ENCODE measurements at regions not wholly inside any gene's neighbourhood (a gene's known extent, or its start where the extent isn't known, plus 50 kb on each side); places are given as distances from the start of the nearest gene placed in this dataset.

- no peak for DNase-seq (ENCODE audit: low read depth)
Measured at GRCh38 chr2:5914811-5915611, 222.8 kb downstream of the SOX11 start.

GRCh38 chr2:5915881-5916310 is 223.7 kb downstream of the SOX11 start:
- DNase-seq (ENCODE audit: low read depth) = no peak

- no peak for DNase-seq (ENCODE audit: low read depth)
Measured at GRCh38 chr2:5921081-5921642, 229.0 kb downstream of the SOX11 start.

- no peak for DNase-seq (ENCODE audit: low read depth)
Measured at GRCh38 chr2:5923957-5924945, 232.1 kb downstream of the SOX11 start.

- DNase-seq (ENCODE audit: low read depth) = no peak
Measured at GRCh38 chr2:5925604-5926003, 233.4 kb downstream of the SOX11 start.

GRCh38 chr2:5926871-5927512 is 234.8 kb downstream of the SOX11 start:
- no peak for DNase-seq (ENCODE audit: low read depth)

GRCh38 chr2:5932556-5933469 is 240.6 kb downstream of the SOX11 start:
- no peak for DNase-seq (ENCODE audit: low read depth)

- no peak for DNase-seq (ENCODE audit: low read depth)
Measured at GRCh38 chr2:5933669-5934068, 241.5 kb downstream of the SOX11 start.

GRCh38 chr2:5937321-5937720 is 245.1 kb downstream of the SOX11 start:
- DNase-seq (ENCODE audit: low read depth) = no peak

GRCh38 chr2:5937851-5938565 is 245.8 kb downstream of the SOX11 start:
- no peak for DNase-seq (ENCODE audit: low read depth)

- DNase-seq (ENCODE audit: low read depth) = no peak
Measured at GRCh38 chr2:5938566-5938896, 246.3 kb downstream of the SOX11 start.

- no peak for DNase-seq (ENCODE audit: low read depth)
Measured at GRCh38 chr2:5939553-5939952, 247.4 kb downstream of the SOX11 start.

- no peak for DNase-seq (ENCODE audit: low read depth)
Measured at GRCh38 chr2:5940596-5941535, 248.7 kb downstream of the SOX11 start.

- no peak for DNase-seq (ENCODE audit: low read depth)
Measured at GRCh38 chr2:5942204-5942603, 250.0 kb downstream of the SOX11 start.

- DNase-seq (ENCODE audit: low read depth) = no peak
Measured at GRCh38 chr2:5945742-5946141, 253.6 kb downstream of the SOX11 start.

GRCh38 chr2:5946225-5947115 is 254.3 kb downstream of the SOX11 start:
- DNase-seq (ENCODE audit: low read depth) = no peak

- DNase-seq (ENCODE audit: low read depth) = no peak
Measured at GRCh38 chr2:5950736-5951135, 258.6 kb downstream of the SOX11 start.

- no peak for DNase-seq (ENCODE audit: low read depth)
Measured at GRCh38 chr2:5951471-5951870, 259.3 kb downstream of the SOX11 start.
